ENCODE measurements at regions not wholly inside any gene's neighbourhood (a gene's known extent, or its start where the extent isn't known, plus 50 kb on each side); places are given as distances from the start of the nearest gene placed in this dataset.
A peak's percentile ranks its signal among the peaks of the same experiment; 100 is the strongest.

DNA sequence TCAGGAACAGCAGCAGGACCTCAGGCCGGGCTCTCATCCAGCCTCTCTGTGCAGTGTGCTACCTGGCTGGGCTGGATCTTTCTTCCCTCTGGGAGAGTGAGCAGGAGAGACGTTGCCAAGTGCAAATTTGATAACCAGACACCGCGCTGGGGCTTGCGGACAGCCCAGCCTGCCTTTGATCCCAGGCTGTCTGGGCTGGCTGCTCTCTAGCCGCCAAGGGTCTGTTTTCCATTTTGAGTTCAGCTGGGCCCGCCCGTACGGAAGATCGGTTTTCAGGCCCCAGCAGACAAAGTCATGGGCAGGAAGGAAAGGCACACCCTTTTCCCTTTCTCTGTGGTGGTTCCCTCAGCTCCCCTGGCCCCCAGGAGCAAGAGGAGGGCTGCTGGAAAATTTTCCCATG lies 90.2 kb downstream of the CPZ start:
- H3K23ac ChIP-seq (ENCODE audit: low read depth, low read length, poor library complexity): peak overlapping the region; percentile 57
- no peak overlapping the region for H3K9ac ChIP-seq (ENCODE audit: low read depth, low read length, poor library complexity)
- peaks cover 0 to 2% of the 10 kb centered on the region in 2 donors for H3K9me3 ChIP-seq (replicated peaks in 1 of 2; ENCODE audit: control insufficient read depth in 2 of 2, insufficient read depth in 1 of 2, low read depth in 1 of 2, low read length in 2 of 2)
- no peak overlapping the region for H2BK15ac ChIP-seq (ENCODE audit: low read length)
- no CpG with 5 or more reads among the region's 10 CpGs for WGBS, 2 donors (ENCODE audit: extremely low coverage in 2 of 2, insufficient read length in 2 of 2, insufficient replicate concordance in 1 of 2)
- no peak overlapping the region for H2BK120ac ChIP-seq (ENCODE audit: low read depth, low read length)
- H3K79me1 ChIP-seq (ENCODE audit: low read depth, low read length): no peaks in the 10 kb centered on the region
- no peak overlapping the region for H3K4me2 ChIP-seq (ENCODE audit: insufficient read depth, low read length, poor library complexity, severe bottlenecking)
- H4K8ac ChIP-seq (ENCODE audit: low read depth, low read length): no peak overlapping the region
- H2AFZ ChIP-seq (ENCODE audit: low read length): no peak overlapping the region
- no peak overlapping the region for H3K18ac ChIP-seq (ENCODE audit: low read length)
- DNase-seq (ENCODE audit: low spot score): no peak
- no peak overlapping the region for H3K27ac ChIP-seq (replicated peaks; ENCODE audit: low read length)
- peaks cover 0 to 12% (median 4%) of the 10 kb centered on the region in 3 experiments for H3K27me3 ChIP-seq (ENCODE audit: control insufficient read depth in 3 of 3, insufficient read depth in 3 of 3, low read depth in 1 of 3, low read length in 3 of 3)
- no peaks in the 10 kb centered on the region for H3K4me1 ChIP-seq (ENCODE audit: control insufficient read depth in 2 of 2, insufficient read depth in 1 of 2, low read depth in 1 of 2, low read length in 2 of 2)
- no peak overlapping the region for H3K4ac ChIP-seq (ENCODE audit: low read length)
- H3K4me3 ChIP-seq (ENCODE audit: low read length in 2 of 2): no peak overlapping the region
- no peak overlapping the region for H2AK5ac ChIP-seq (ENCODE audit: low read depth, low read length)
- H3K14ac ChIP-seq (ENCODE audit: low read length): no peak overlapping the region
- H3K36me3 ChIP-seq (replicated peaks in 1 of 2; ENCODE audit: control insufficient read depth in 2 of 2, insufficient read depth in 2 of 2, low read length in 2 of 2): no peaks in the 10 kb centered on the region
- no peak overlapping the region for H2BK5ac ChIP-seq (ENCODE audit: low read length)
- no peak overlapping the region for H2BK12ac ChIP-seq (ENCODE audit: low read length)
- no peak overlapping the region for H4K91ac ChIP-seq (ENCODE audit: low read depth, low read length, poor library complexity)

DNA sequence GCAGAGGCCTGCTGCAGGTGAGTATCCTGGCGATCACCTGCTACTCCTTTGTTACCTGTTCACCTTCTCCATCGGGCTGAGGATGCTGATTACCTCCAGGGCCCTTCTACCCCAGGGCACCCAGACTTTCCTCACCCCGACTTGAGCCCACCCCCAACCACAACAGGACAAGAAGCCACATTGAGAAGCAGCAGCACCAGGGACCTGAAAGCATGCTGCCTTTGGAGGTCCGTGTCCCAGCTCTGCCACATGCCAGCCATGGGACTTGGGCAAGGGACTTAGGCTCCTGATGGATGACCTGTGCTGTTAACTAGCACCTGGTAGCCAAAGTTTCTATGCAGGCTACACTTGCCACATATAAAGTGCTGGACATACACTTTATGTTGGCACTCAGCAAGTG lies 89.7 kb downstream of the CPZ start:
- H2AK5ac ChIP-seq (ENCODE audit: low read depth, low read length): no peak overlapping the region
- no peak overlapping the region for H2BK120ac ChIP-seq (ENCODE audit: low read depth, low read length)
- H3K27ac ChIP-seq (replicated peaks; ENCODE audit: low read length): no peak overlapping the region
- peaks cover 0 to 11% (median 4%) of the 10 kb centered on the region in 3 experiments for H3K27me3 ChIP-seq (ENCODE audit: control insufficient read depth in 3 of 3, insufficient read depth in 3 of 3, low read depth in 1 of 3, low read length in 3 of 3)
- no CpG with 5 or more reads among the region's 4 CpGs for WGBS, 2 donors (ENCODE audit: extremely low coverage in 2 of 2, insufficient read length in 2 of 2, insufficient replicate concordance in 1 of 2)
- H2BK12ac ChIP-seq (ENCODE audit: low read length): no peak overlapping the region
- peaks cover 0 to 2% of the 10 kb centered on the region in 2 donors for H3K9me3 ChIP-seq (replicated peaks in 1 of 2; ENCODE audit: control insufficient read depth in 2 of 2, insufficient read depth in 1 of 2, low read depth in 1 of 2, low read length in 2 of 2)
- H3K4me3 ChIP-seq (ENCODE audit: low read length in 2 of 2): no peak overlapping the region
- H3K18ac ChIP-seq (ENCODE audit: low read length): no peak overlapping the region
- no peak overlapping the region for H2AFZ ChIP-seq (ENCODE audit: low read length)
- no peaks in the 10 kb centered on the region for H3K4me1 ChIP-seq (ENCODE audit: control insufficient read depth in 2 of 2, insufficient read depth in 1 of 2, low read depth in 1 of 2, low read length in 2 of 2)
- H3K23ac ChIP-seq (ENCODE audit: low read depth, low read length, poor library complexity): peak overlapping the region; percentile 57
- no peaks in the 10 kb centered on the region for H3K79me1 ChIP-seq (ENCODE audit: low read depth, low read length)
- H2BK15ac ChIP-seq (ENCODE audit: low read length): no peak overlapping the region
- H3K14ac ChIP-seq (ENCODE audit: low read length): no peak overlapping the region
- no peak overlapping the region for H3K4ac ChIP-seq (ENCODE audit: low read length)
- no peak overlapping the region for H2BK5ac ChIP-seq (ENCODE audit: low read length)
- H4K8ac ChIP-seq (ENCODE audit: low read depth, low read length): no peak overlapping the region
- H3K36me3 ChIP-seq (replicated peaks in 1 of 2; ENCODE audit: control insufficient read depth in 2 of 2, insufficient read depth in 2 of 2, low read length in 2 of 2): no peaks in the 10 kb centered on the region
- H4K91ac ChIP-seq (ENCODE audit: low read depth, low read length, poor library complexity): no peak overlapping the region
- H3K9ac ChIP-seq (ENCODE audit: low read depth, low read length, poor library complexity): peak overlapping the region; percentile 1
- no peak for DNase-seq (ENCODE audit: low spot score)
- H3K4me2 ChIP-seq (ENCODE audit: insufficient read depth, low read length, poor library complexity, severe bottlenecking): no peak overlapping the region

DNA sequence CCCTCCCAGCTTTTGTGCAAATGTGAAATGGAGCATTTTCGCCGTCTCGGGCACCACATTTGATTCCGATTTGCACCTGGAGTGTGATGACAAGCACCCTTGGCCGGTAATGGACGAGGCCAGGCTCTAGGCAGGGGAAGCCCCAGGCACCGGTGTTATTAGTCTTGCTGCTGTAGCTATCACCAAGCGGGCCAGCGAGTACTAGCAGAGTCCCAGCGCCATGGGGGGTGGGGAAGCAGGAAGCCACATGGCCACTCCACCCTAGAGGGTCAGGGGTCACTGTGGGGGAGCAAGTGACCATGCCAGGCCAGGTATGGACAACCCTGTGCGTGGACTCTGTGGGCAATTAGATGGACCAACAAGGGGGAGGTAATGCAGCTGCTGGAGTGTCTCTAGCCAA lies 88.8 kb downstream of the CPZ start:
- Histone ChIP-seq H2BK12ac (ENCODE audit: low read length) (no peak overlapping the region), H3K14ac (ENCODE audit: low read length) (no peak overlapping the region), H3K27ac (replicated peaks; ENCODE audit: low read length) (no peak overlapping the region), H3K4ac (ENCODE audit: low read length) (no peak overlapping the region), H3K9me3 (replicated peaks in 1 of 2; ENCODE audit: control insufficient read depth in 2 of 2, insufficient read depth in 1 of 2, low read depth in 1 of 2, low read length in 2 of 2) (no peaks in the 10 kb centered on the region), H3K79me1 (ENCODE audit: low read depth, low read length) (no peaks in the 10 kb centered on the region), H3K4me3 (ENCODE audit: low read length in 2 of 2) (no peak overlapping the region), H3K4me2 (ENCODE audit: insufficient read depth, low read length, poor library complexity, severe bottlenecking) (no peak overlapping the region), H4K8ac (ENCODE audit: low read depth, low read length) (no peak overlapping the region), H2BK120ac (ENCODE audit: low read depth, low read length) (no peak overlapping the region), H3K4me1 (ENCODE audit: control insufficient read depth in 2 of 2, insufficient read depth in 1 of 2, low read depth in 1 of 2, low read length in 2 of 2) (no peaks in the 10 kb centered on the region), H3K23ac (ENCODE audit: low read depth, low read length, poor library complexity) (no peak overlapping the region), H3K36me3 (replicated peaks in 1 of 2; ENCODE audit: control insufficient read depth in 2 of 2, insufficient read depth in 2 of 2, low read length in 2 of 2) (no peaks in the 10 kb centered on the region), H4K91ac (ENCODE audit: low read depth, low read length, poor library complexity) (no peak overlapping the region), H3K18ac (ENCODE audit: low read length) (no peak overlapping the region), H2BK15ac (ENCODE audit: low read length) (no peak overlapping the region), H2AFZ (ENCODE audit: low read length) (no peak overlapping the region), H2BK5ac (ENCODE audit: low read length) (no peak overlapping the region), H2AK5ac (ENCODE audit: low read depth, low read length) (no peak overlapping the region), H3K27me3 (ENCODE audit: control insufficient read depth in 3 of 3, insufficient read depth in 3 of 3, low read depth in 1 of 3, low read length in 3 of 3) (peaks cover 0 to 4% (median 3%) of the 10 kb centered on the region in 3 experiments), H3K9ac (ENCODE audit: low read depth, low read length, poor library complexity) (no peak overlapping the region)
- no CpG with 5 or more reads among the region's 11 CpGs for WGBS, 2 donors (ENCODE audit: extremely low coverage in 2 of 2, insufficient read length in 2 of 2, insufficient replicate concordance in 1 of 2)
- no peak for DNase-seq (ENCODE audit: low spot score)

DNA sequence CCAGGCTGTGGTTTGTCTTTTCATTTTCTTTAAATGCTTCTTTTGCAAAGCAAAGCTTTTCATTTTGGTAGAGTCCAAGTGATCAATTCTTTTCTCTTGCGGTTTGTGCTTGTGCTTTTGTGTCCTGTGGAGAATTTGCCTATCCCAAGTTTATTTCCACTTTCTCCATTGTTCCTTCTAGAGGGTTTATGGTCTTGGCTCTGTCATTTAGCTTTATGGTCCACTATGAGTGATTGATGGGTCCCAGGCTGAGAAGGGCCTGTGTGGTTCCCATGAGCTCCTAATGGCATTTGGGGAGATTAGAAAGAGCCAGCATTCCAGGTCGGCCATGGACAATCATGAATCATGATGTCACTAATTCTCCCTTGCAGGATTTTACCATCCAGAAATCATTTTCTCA lies 86.5 kb downstream of the CPZ start:
- Histone ChIP-seq H3K36me3 (replicated peaks in 1 of 2; ENCODE audit: control insufficient read depth in 2 of 2, insufficient read depth in 2 of 2, low read length in 2 of 2) (no peaks in the 10 kb centered on the region), H2AFZ (ENCODE audit: low read length) (no peak overlapping the region), H2BK12ac (ENCODE audit: low read length) (no peak overlapping the region), H4K8ac (ENCODE audit: low read depth, low read length) (no peak overlapping the region), H4K91ac (ENCODE audit: low read depth, low read length, poor library complexity) (no peak overlapping the region), H3K4me2 (ENCODE audit: insufficient read depth, low read length, poor library complexity, severe bottlenecking) (no peak overlapping the region), H3K9me3 (replicated peaks in 1 of 2; ENCODE audit: control insufficient read depth in 2 of 2, insufficient read depth in 1 of 2, low read depth in 1 of 2, low read length in 2 of 2) (no peaks in the 10 kb centered on the region), H3K14ac (ENCODE audit: low read length) (no peak overlapping the region), H2BK5ac (ENCODE audit: low read length) (no peak overlapping the region), H3K79me1 (ENCODE audit: low read depth, low read length) (no peaks in the 10 kb centered on the region), H3K4me1 (ENCODE audit: control insufficient read depth in 2 of 2, insufficient read depth in 1 of 2, low read depth in 1 of 2, low read length in 2 of 2) (no peaks in the 10 kb centered on the region), H2AK5ac (ENCODE audit: low read depth, low read length) (no peak overlapping the region), H3K4ac (ENCODE audit: low read length) (no peak overlapping the region), H3K27me3 (ENCODE audit: control insufficient read depth in 3 of 3, insufficient read depth in 3 of 3, low read depth in 1 of 3, low read length in 3 of 3) (no peaks in the 10 kb centered on the region), H3K23ac (ENCODE audit: low read depth, low read length, poor library complexity) (no peak overlapping the region), H3K9ac (ENCODE audit: low read depth, low read length, poor library complexity) (no peak overlapping the region), H2BK120ac (ENCODE audit: low read depth, low read length) (no peak overlapping the region), H2BK15ac (ENCODE audit: low read length) (no peak overlapping the region), H3K18ac (ENCODE audit: low read length) (no peak overlapping the region), H3K27ac (replicated peaks; ENCODE audit: low read length) (no peak overlapping the region), H3K4me3 (ENCODE audit: low read length in 2 of 2) (no peak overlapping the region)
- DNase-seq (ENCODE audit: low spot score): no peak
- no CpG with 5 or more reads among the region's 2 CpGs for WGBS, 2 donors (ENCODE audit: extremely low coverage in 2 of 2, insufficient read length in 2 of 2, insufficient replicate concordance in 1 of 2)

Data from neuronal stem cell (in vitro differentiated cells).